Hepatocyte (in vitro differentiated cells): ENCODE measurements at regions not wholly inside any gene's neighbourhood (a gene's known extent, or its start where the extent isn't known, plus 50 kb on each side); places are given as distances from the start of the nearest gene placed in this dataset.

ENCODE experiments used
- DNase-seq: peaks from one replicate; pipeline ENCODE4 v3.0.0-alpha.2; 2016; ENCODE audit warnings: low spot score
- H2AFZ ChIP-seq: fragments of 200-600 bp; sonication (generic); 2 replicates; pipeline ENCODE4 v1.6.0; 2016; ENCODE audit warnings: antibody characterized with exemption, mild to moderate bottlenecking
- H3K27ac ChIP-seq: fragments of 200-600 bp; sonication (generic); 2 replicates; pipeline ENCODE4 v1.5.1; 2016; ENCODE audit warnings: mild to moderate bottlenecking
- H3K27me3 ChIP-seq: fragments of 200-600 bp; sonication (generic); 2 replicates; pipeline ENCODE4 v1.6.1; 2016
- H3K36me3 ChIP-seq: fragments of 200-600 bp; sonication (generic); replicated peaks from 2 replicates; pipeline ENCODE4 v1.5.1; 2016; ENCODE audit warnings: low read depth; ENCODE audit not compliant: insufficient read depth
- H3K4me1 ChIP-seq: fragments of 200-600 bp; sonication (generic); 2 replicates; pipeline ENCODE4 v1.5.1; 2016; ENCODE audit warnings: mild to moderate bottlenecking, moderate library complexity; ENCODE audit not compliant: insufficient read depth
- H3K4me2 ChIP-seq: fragments of 200-600 bp; sonication (generic); 2 replicates; pipeline ENCODE4 v1.6.0; 2016
- H3K4me3 ChIP-seq: fragments of 200-600 bp; sonication (generic); 2 replicates; pipeline ENCODE4 v1.5.1; 2016; ENCODE audit warnings: mild to moderate bottlenecking
- H3K79me2 ChIP-seq: fragments of 200-600 bp; sonication (generic); 2 replicates; pipeline ENCODE4 v1.6.0; 2017; ENCODE audit warnings: mild to moderate bottlenecking
- H3K9me2 ChIP-seq: fragments of 200-600 bp; sonication (generic); replicated peaks from 2 replicates; pipeline ENCODE4 v1.6.0; 2017; ENCODE audit warnings: mild to moderate bottlenecking; ENCODE audit not compliant: insufficient read depth
- H3K9me3 ChIP-seq: fragments of 200-600 bp; sonication (generic); 2 replicates; pipeline ENCODE4 v1.5.1; 2016; ENCODE audit warnings: low read depth, mild to moderate bottlenecking
- H4K20me1 ChIP-seq: fragments of 200-600 bp; sonication (generic); 2 replicates; pipeline ENCODE4 v1.6.0; 2016; ENCODE audit warnings: mild to moderate bottlenecking; ENCODE audit not compliant: insufficient read depth, poor library complexity, severe bottlenecking
- EZH2 ChIP-seq: fragments of 200-600 bp; sonication (generic); IDR thresholded peaks from 2 replicates; pipeline ENCODE4 v1.6.1; 2016; ENCODE audit warnings: antibody characterized with exemption, mild to moderate bottlenecking, borderline replicate concordance
- EZH2phosphoT487 ChIP-seq: fragments of 200-600 bp; sonication (generic); IDR thresholded peaks from one replicate; pipeline ENCODE4 v1.6.1; 2018; ENCODE audit warnings: antibody characterized with exemption, mild to moderate bottlenecking, low read depth, moderate library complexity; ENCODE audit not compliant: unreplicated experiment, severe bottlenecking
- WGBS: methylation state at CpG from one replicate; pipeline ENCODE4 v1.1.6; 2016; ENCODE audit warnings: low lambda C conversion rate; ENCODE audit errors: missing lambda C conversion rate; 5-methylcytosine and 5-hydroxymethylcytosine counted together
- TF ChIP-seq, protein P1 (sequence below): fragments of 200-600 bp; sonication (generic); IDR thresholded peaks from 2 replicates; pipeline ENCODE4 v1.5.1; 2016; ENCODE audit warnings: antibody characterized with exemption, mild to moderate bottlenecking; ENCODE audit not compliant: poor library complexity

DNA sequence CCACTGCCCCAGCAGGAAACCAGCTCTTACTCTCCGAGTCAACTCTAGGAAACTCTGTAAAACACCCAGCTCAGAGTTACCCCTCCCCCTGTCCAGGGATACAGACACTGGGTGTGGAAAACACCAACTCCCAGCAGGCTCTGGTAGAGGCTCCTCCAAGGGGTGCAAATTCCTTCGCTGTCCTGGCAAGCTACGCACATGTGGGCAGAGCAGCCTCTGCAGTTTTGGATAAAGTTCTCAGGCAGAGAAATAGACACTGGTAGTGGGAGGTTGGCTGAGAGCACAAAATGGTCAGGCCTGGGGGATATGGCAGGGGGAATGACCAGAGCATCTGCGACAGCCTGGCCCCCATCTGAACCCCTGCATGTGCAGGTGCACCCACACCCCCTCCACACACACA is 146.9 kb upstream of the SDK2 start:
- TF ChIP-seq EZH2phosphoT487: no peak
- no peak for TF ChIP-seq EZH2
- TF ChIP-seq, protein P1, sequence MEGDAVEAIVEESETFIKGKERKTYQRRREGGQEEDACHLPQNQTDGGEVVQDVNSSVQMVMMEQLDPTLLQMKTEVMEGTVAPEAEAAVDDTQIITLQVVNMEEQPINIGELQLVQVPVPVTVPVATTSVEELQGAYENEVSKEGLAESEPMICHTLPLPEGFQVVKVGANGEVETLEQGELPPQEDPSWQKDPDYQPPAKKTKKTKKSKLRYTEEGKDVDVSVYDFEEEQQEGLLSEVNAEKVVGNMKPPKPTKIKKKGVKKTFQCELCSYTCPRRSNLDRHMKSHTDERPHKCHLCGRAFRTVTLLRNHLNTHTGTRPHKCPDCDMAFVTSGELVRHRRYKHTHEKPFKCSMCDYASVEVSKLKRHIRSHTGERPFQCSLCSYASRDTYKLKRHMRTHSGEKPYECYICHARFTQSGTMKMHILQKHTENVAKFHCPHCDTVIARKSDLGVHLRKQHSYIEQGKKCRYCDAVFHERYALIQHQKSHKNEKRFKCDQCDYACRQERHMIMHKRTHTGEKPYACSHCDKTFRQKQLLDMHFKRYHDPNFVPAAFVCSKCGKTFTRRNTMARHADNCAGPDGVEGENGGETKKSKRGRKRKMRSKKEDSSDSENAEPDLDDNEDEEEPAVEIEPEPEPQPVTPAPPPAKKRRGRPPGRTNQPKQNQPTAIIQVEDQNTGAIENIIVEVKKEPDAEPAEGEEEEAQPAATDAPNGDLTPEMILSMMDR: no peak
- Histone ChIP-seq H3K27me3 (peaks cover 2% of the 10 kb centered on the region), H3K79me2 (no peaks in the 10 kb centered on the region), H3K4me2 (no peak overlapping the region), H2AFZ (no peak overlapping the region), H3K4me1 (peaks cover 18% of the 10 kb centered on the region), H3K9me2 (no peaks in the 10 kb centered on the region), H3K4me3 (no peak overlapping the region), H4K20me1 (no peaks in the 10 kb centered on the region), H3K27ac (no peak overlapping the region), H3K9me3 (no peaks in the 10 kb centered on the region), H3K36me3 (no peaks in the 10 kb centered on the region)
- WGBS: 96% methylated on average over 4 of the region's 4 CpGs
- no peak for DNase-seq

DNA sequence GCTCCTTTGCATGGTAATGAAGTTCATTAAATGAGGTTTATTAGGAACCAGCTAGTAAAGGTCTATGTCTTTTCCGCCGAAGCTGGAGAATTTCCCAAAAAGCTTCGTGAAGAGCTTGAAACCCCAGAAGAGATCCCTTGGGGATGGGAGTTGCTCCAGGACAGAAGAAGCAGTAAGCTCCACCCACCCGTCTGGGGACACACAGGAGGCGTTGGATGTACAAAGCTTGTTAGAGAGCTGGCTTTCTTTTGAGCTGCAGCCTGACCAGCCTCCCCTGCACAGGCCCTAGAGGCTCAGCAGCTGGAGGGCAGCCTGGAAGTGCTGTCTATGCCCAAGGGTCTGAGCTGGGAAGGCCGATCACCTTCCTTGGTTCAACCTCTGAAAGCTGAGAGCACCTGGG is 147.4 kb upstream of the SDK2 start:
- H3K4me1 ChIP-seq: peaks cover 22% of the 10 kb centered on the region
- H2AFZ ChIP-seq: no peak overlapping the region
- H3K4me2 ChIP-seq: no peak overlapping the region
- TF ChIP-seq, protein P1: no peak
- TF ChIP-seq EZH2: no peak
- TF ChIP-seq EZH2phosphoT487: no peak
- no peak for DNase-seq
- no peaks in the 10 kb centered on the region for H3K36me3 ChIP-seq
- no peaks in the 10 kb centered on the region for H3K9me3 ChIP-seq
- WGBS: 85% methylated on average over 6 of the region's 6 CpGs
- H3K4me3 ChIP-seq: no peak overlapping the region
- peaks cover 2% of the 10 kb centered on the region for H3K27me3 ChIP-seq
- H3K79me2 ChIP-seq: no peaks in the 10 kb centered on the region
- H4K20me1 ChIP-seq: no peaks in the 10 kb centered on the region
- H3K9me2 ChIP-seq: no peaks in the 10 kb centered on the region
- H3K27ac ChIP-seq: no peak overlapping the region

DNA sequence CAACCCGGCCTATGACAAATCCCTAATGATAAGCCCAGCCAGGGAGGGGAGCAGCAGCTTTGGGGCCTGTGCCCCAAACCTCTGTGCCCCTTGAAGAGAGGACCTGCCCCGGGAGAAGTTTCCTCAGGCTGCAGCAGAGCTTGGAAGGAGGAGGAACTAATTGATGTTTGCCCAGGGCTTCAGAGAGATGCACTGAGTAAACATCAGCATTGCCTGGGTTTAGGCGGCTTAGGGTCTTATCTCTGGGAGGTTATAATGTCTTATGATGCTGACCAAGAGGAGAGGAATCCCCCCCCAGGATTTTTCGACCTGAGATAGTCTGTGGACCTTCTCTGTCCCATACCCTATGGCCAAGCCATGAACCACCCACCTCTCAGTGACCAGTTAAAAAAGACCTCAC is 148.7 kb upstream of the SDK2 start:
- DNase-seq: peak; percentile 20
- Histone ChIP-seq H3K36me3 (no peaks in the 10 kb centered on the region), H3K4me1 (peaks cover 35% of the 10 kb centered on the region), H3K4me3 (no peak overlapping the region), H2AFZ (no peak overlapping the region), H4K20me1 (no peaks in the 10 kb centered on the region), H3K9me2 (no peaks in the 10 kb centered on the region), H3K27me3 (peaks cover 2% of the 10 kb centered on the region), H3K4me2 (peak overlapping the region; percentile 31), H3K27ac (peak overlapping the region; percentile 18), H3K9me3 (no peaks in the 10 kb centered on the region), H3K79me2 (no peaks in the 10 kb centered on the region)
- TF ChIP-seq EZH2phosphoT487 (no peak), EZH2 (no peak)
- TF ChIP-seq, protein P1: no peak
- WGBS: 23% methylated on average over 4 of the region's 4 CpGs

DNA sequence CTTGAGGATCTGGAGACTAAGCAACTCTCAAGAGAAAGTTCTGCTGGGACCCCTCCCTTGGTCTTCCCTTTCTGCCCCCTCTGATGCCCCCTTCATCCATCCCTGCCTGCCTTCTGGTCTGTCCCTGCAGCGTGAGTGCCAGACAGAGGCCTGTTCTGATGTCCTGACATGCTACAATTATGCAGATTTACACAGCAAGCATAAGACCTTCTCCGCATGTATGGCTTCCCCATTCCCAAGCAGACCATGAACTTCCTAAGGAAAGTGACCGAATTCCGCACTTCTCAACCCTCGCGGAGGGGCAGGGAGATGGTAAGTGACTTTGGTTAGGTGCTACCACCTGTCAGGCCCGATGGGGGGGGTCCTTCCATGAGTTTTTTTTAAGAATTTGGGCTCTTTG is 150.1 kb upstream of the SDK2 start:
- Histone ChIP-seq H3K36me3 (no peaks in the 10 kb centered on the region), H3K27ac (no peak overlapping the region), H3K4me2 (no peak overlapping the region), H3K9me2 (no peaks in the 10 kb centered on the region), H3K9me3 (no peaks in the 10 kb centered on the region), H3K4me1 (peaks cover 43% of the 10 kb centered on the region), H2AFZ (no peak overlapping the region), H4K20me1 (no peaks in the 10 kb centered on the region), H3K4me3 (no peak overlapping the region), H3K79me2 (no peaks in the 10 kb centered on the region), H3K27me3 (peaks cover 2% of the 10 kb centered on the region)
- no peak for DNase-seq
- 83% methylated on average over 7 of the region's 7 CpGs for WGBS
- TF ChIP-seq EZH2 (no peak), EZH2phosphoT487 (no peak)
- TF ChIP-seq, protein P1: no peak
